ENCODE measurements at regions not wholly inside any gene's neighbourhood (a gene's known extent, or its start where the extent isn't known, plus 50 kb on each side); places are given as distances from the start of the nearest gene placed in this dataset.
A peak's percentile ranks its signal among the peaks of the same experiment; 100 is the strongest.
"Not testable (repeated sequence)": the region's sequence is repeated elsewhere in the genome, so short reads cannot be mapped to it uniquely, and the experiment has no call there.

DNA sequence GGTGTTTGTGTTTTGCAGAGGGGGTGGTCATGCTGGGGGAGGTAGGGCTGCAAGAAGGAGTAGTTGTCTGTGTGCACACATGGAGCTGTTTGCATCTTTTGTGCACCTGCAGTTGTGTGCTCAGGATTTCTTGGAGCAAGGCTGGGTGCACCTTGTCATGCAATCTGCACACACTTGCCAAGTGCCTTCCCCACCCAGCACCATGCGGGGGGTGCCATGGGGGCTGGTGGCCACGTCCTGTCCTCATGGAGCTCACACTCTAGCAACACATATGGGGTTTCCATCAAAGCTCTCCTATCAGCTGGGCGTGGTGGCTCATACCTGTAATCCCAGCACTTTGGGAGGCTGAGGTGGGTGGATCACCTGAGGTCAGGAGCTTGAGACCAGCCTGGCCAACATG is 111.6 kb downstream of the CRLF3 start:
- DNase-seq: not testable (repeated sequence)

DNA sequence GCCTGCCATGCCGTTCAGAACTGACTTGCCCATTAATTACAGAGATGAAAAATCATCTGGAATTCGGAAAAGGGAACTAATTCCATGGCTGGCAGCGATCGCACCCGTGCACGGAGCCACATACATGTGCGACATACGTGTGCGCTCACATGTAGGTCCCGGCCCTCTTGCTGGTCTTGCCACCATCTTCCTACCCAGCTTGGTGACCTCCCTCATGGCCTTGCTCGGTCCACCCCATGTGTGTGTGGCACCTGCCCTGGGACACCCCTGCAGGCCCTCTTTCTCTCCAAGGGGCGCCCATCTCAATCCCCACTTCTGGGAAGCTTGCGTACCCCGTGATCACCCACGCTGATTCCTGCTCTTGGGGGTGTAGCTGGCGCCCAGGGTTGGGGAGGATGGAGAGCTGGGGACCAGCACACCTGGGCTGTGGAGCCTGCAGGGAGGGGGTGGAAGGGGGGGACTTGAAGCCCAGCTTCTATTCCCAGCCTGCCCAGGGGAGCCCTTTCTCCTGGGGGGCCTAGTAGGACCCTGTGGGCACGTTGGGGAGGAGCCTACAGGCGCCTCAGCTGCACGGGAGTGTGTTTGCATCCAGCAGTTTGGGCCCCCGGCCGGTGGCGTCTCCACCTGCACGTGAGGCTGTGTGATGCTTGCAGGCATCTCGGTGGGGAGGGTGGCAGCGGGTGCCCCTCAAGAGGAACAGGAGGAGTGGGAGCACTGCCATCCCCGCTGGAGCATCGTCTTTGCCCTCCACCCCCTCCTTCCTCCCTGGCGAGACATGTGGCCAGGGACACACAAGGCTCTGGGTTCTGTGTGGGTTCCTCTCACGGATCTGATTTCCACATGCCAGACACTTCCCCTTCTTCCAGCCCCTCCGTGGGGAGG is 112.6 kb downstream of the CRLF3 start:
- not testable (repeated sequence) for DNase-seq

DNA sequence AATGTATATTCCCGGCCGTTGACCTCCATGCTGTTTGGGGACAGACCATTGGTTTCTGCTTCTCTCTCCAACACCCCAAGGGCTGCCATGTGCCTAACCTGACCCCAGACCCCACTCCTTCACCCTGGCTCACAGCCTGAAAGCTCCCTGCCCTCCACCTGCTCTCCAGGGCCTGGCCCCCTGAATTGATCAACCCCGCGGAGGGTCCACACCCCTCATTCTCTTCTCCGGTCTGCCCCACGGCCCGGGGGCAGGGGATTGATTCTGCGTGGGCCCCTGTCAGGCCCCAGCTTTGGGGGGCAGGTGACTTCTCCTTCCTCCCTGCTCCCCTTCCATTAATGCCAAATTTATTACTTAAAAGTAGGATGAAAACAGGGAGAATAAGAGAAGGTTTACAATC is 113.3 kb downstream of the CRLF3 start:
- not testable (repeated sequence) for DNase-seq

DNA sequence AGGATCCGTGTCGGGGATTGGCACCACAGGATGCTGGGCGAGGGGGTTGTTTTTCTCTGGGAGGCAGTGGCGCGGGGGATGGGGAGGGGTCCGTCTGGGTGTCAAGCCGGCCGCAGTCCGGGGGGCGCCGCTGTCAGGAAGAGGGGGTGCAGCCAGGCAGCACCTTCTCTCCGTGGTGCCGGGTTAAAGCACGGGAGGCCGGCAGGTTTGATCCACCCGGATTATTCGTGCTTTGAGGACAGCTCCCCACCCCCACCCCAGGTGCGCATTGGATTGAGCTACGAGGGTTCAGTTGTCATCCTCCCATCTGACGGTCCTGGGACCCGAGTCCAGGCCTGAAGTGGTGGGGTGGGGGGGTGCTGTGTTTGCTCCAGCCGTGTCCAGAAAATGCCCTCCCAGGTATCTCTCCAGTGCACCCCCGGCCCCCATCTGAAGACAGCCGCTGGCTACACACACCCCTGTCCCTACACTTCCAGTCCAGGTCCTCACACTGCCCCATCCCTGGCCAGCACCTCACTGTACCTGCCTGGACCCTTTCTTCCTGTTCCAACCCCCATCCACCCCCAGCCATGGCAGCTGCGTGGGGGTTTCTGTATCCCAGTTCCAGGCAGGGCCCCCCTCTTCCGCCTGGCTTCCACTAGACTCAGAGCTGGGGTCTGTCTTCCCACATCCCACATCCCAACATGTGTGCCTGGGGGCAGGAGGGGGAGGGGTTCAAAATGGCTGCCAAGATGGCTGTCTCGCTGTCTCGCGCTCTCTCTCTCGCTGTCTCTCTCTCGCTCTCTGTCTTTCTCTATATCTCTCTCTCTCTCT is 114.0 kb downstream of the CRLF3 start:
- DNase-seq: not testable (repeated sequence)

DNA sequence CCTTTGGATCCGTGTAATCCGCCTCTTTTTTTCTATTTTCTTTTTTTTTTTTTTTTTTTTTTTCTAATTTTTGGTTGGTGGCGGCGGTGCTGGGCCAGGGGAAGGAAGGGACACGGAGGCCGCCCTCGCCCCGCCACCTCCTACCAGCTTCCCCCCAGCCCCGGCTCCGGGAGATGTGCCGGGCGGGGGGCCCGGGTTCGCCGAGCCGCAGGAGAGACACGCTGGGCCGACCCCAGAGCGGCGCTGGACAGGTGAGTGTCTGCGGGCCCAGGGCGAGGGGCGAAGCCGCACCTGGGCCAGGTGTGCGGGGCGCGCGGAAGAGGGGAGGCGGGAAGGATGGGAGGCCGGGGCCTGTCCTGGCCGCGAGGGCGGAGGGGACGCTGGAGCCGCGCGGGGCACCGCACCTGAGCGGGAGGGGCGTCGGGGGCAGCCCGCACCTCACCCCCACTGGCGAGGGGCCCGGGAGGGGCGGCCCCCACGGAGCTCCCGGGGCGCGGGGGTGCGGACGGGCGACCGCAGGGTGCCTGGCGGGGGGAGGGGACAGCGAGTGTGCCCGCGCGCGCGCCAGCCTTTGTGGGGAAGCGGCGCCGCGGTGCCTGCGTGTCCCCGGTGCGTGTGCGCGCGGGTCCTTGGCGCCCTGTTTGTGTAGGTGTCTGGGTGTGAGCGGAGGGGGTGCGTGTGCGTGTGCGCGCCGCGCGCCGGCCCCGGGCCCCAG is 114.8 kb downstream of the CRLF3 start:
- peak; percentile 2 for DNase-seq

DNA sequence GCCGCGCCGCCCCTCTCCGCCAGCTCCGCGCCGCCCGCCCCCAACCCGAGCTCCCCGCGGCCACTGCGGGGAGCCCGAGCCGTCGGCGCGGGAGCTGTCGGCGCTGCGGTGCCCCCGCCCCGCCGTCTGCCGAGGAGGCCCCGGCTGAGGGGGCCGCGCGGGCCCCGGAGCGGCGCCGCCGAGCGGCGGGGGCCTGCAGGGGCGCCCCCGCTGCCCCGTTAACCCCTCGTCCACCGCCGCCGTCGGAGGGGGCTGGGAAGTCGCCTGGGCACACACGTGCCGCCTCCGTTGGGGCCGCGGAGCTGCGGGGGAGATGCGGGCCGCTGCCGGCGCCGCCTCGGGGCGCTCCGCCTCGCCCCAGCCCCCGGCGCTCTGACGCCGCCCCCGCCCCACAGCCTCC is 115.4 kb downstream of the CRLF3 start:
- not testable (repeated sequence) for DNase-seq

DNA sequence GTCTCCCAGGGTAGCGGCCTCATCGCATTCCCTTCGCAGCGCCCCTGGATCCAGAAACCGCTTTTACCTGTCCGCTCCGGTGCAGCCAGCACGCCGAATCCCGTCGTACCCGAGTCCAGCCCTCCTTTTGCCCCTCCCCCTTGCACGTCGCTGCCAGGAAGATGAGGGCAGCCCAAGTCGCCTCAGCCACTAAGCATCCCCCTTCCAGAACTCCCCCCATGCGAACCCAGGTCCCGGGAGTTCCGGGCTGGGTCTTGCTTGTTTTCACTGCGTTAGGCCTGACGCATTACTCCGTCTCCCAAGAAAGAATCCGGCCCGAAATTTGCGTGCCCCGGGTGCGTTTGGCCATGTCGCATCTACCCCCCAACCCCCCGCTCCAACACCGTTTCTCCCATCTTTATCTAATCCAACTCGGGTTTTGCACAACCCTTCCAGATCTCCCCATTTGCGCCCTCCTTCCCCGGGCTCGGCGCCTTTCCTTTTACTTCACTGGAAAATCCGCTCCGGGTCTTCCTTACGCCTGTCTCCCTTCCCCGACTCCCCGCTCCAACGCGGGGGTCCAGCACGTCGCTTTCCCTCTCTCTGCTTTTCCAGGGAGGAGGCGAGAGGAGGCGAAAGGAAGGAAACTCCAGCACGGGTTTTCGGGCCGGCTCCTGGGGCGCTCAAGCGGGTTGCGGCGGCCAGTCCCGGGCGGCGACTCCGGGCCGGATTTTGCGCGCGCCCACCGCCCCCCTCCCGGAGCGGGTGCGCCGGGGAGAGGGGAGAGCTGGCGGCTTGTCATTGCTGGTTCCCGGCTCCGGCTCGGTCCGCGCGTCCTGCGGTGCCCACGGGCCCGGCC is 116.0 kb downstream of the CRLF3 start:
- DNase-seq: peak; percentile 85

DNA sequence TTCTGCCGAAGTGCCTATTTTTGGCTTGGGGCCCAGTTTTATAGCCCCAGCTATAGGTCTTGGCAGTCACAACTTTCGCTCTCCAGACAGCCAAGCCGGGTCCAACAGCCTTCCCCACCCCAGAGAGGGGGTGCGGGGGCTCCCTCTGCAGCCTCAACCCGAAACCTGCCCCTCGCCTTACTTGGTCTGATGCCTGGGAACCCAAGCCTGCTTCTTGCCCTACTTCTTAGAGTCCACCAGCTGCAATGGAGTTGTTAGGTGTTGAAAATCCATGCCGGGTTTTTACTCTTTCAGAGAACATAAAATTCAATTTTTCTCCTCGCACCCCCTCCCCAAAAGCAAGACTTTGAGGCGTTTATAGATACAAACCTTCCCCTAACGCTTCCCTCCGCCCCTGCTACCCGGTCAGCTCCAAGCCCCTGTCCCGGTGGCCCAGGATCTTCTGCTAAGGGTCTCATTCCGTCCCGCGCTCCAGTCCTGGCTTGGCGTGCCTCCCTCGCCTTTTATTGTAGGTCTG is 116.7 kb downstream of the CRLF3 start:
- not testable (repeated sequence) for DNase-seq

DNA sequence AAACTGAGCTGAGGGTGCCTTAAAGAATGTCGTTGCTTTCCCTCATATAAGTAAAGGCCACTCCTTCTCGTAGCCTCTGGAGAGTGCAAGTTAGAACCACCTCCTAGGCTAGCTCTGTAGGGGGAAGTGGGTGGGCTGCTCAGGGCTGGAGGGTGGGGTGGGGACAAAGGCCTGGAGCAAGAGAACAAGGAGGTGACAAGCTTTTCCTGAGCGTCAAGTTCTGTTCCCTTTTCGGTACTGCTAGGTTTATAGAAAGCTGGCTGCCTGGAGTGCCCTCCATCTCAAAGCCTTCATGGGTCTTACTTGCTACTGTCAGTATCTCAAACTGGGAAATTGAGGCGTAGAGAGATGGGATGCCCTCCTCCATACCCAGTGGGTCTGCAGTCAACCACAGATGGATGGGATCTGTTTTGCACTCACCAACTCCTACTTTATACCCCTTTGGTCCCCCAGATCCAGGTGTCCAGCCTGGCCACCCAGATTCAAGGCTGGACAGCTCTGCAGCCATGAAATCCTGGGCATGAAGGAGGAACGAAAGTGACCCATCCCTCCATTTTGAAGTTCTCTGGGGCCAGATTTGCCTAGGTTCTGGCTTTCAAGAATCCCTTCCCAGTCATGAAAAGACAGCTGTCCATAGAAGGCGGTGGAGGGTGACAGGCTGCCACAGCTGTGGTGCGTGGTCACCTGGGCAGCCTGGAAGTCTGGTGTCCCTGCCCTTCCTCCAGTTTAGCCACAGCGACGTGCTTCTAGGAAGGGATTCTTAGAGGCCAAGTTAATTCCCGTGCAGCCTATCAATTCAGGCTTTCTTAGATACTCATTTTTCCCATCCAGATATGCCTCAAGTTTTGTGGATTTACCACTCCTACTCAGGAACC is 117.8 kb downstream of the CRLF3 start:
- not testable (repeated sequence) for DNase-seq

DNA sequence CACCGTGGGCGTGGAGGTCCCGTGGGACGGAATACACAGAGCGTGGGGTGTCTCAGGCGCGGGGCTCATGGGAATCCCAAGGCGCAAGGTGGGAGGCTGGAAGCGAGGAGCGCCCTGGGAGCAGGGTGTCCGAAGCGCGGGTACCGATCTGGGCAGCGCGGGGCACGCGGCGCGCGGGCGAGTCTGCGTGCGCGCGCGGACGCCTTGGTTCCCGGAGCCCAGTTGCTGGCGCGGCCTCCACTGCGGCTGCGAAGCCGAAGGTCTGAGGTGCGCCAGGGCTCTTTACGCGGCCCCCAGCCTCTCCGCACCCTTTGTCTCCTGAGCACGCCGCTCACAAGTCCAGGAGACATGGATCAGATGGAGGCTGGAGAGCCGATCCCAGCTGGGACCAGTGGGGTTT is 118.5 kb downstream of the CRLF3 start:
- DNase-seq: not testable (repeated sequence)

DNA sequence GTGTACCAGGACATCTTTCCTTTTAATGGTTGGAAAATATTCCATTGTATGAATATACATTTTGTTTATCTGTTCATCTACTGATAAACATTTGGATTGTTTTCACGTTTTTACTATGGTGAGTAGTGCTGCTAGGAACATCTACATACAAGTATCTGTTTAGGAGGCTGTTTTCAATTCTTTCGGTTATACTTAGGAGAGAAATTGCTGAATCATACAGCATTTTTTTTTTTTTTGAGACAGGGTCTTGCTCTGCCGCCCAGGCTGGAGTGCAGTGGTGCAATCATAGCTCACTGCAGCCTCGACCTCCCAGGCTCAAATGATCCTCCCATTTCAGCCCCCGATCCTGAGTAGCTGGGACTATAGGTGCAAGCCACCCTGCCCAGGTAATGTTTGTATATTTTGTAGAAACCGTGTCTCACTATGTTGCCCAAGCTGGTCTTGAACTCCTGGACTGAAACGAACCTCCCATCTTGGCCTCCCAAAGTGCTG is 122.9 kb downstream of the CRLF3 start:
- DNase-seq: no peak

DNA sequence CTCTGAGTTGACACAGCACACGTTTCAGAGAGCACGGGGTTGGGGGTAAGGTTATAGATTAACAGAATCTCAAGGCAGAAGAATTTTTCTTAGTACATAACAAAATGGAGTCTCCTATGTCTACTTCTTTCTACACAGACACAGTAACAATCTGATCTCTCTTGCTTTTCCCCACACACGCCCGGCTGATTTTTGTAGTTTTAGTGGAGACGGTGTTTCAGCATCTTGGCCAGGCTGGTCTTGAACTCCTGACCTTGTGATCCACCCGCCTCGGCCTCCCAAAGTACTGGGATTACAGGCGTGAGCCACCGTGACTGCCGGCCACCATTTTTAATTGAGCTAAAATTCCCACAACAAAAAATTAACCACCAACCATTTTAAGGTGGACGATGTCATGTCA is 123.7 kb downstream of the CRLF3 start:
- DNase-seq: not testable (repeated sequence)

DNA sequence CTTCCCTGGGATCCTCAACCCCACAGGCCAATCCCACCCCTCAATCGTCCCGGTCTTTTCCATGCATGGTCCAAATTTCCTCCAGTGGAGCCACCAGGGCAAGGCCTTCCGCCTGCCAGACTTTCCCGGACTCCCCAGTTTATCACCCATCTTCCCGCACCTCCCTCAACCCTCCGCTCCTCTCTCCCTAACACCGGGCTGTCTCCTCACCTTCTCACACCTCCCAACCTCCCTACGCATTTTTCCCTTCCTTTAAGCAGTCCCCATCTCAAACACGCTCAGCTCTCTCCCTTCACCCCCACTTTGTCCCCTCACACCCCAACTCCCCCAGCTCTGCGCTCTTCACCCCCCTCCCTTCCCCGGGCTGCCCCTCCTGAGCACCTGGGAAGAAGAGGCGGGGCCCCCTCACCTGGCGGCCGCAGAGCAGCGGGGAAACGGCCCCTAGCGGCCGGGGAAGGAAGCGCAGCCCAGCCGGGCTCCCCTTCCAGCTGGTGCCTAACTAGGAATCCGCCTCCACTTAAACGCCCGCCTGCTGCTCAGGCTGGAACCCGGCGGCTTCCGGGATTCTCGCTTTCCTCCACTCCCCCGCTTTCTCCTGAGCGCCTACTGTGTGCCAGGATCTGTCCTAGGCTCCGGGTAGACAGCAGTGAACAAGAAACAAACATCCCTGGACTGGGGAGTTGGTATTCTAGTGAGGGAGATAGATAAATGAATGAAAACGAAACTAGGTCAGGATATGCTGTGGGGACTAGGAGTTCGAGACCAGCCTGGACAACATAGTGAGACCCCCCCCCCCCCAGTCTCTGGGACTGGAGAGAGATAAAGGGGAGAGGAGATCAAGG is 126.7 kb downstream of the CRLF3 start:
- DNase-seq: peak; percentile 9

DNA sequence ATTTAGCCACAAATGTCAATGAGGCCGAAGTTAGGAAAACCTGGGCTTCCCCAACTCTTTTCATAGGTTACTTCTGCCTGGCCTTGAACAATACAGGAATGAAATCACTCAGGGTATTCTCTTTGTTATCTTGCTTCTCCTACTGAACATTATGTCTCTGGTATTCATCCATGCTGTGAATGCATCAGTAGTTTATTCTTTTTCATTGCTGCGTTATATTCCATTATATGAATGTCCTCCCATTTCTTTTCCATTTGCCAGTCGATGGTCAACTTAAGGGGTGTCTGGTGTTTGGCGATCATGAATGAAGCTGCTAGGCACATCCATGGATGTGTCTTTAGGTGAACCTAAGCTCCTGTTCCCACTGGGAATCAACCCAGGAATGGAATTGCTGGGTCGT is 128.3 kb downstream of the CRLF3 start:
- DNase-seq: no peak

DNA sequence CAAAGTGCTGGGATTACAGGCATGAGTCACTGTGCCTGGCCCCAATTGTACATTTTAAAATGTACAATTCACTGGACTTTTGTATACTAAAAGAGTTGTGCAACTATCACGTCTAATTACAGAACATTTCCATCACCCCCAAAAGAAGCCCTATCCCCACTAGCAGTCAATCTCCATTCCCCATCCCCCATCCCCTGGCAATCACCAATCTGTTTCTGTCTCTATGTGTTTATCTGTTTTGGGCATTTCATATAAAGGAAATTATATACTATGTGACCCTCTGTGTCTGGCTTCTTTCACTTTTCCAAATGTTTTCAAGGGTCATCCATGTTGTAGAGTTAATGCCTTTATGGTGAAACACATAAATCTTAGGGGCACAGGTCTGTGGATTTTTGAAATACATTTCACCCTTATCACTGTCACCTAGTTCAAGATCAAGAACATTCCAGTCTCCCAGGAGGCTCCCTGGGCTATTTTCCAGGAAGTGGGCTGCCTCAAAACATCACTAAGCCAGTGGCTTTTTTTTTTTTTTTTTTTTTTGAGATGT is 129.2 kb downstream of the CRLF3 start:
- DNase-seq: not testable (repeated sequence)

DNA sequence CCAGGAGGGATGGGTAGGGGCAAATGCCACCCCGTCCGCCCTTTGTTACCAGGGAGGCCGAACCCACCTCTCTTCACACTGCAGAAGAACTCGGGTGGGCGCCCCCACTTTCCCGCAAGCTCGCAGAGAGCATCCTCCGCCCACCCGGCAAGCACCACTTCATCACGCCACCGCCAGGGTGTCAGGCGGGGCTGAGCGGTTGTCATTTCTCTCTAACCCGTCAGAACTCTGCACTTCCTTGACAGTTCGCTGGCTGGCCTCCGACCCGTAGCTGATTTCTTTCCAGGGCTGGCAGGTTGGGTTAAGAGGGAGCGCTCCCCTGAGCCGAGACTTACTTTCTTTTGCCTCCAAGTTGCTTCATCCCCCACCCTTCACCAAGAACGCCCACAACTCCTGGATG is 130.7 kb downstream of the CRLF3 start:
- not testable (repeated sequence) for DNase-seq

DNA sequence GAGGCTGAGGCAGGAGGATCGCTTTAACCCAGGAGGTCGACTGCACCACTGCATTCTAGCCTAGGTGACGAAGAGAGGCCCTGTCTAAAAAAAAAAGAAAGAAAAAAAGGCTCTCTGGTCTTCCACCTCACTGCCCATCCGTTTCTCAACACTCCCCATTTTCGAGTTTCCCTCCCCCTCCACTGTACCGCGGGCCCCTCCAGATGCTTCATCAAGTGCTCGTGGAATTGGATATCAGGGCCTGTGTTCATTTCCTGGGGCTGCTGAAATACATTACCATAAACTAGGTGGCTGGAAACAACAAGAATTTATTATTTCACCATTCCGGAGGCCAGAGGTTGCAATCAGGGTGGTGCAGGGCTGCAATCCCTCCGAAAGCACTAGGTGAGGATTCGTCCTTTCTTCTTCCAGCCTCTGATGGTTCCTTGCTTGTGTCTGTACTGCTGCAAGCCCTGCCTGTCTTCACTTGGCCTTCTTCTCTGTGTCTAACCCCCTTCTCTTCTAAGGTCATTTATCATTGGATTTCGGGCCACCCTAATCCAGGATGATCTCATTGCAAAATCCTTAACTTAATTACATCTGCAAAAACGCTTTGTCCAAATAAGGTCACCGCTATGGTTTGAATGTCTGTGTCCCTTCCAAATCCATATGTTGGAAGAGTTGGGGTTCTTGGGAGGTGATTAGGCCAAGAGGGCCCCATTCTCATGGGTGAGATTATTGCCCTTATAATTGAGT is 135.1 kb downstream of the CRLF3 start:
- DNase-seq: not testable (repeated sequence)

Data from NCI-H1417 treated with DMSO at 0.1 percent for 48 hours (cell line).